ENCODE measurements at regions not wholly inside any gene's neighbourhood (a gene's known extent, or its start where the extent isn't known, plus 50 kb on each side); places are given as distances from the start of the nearest gene placed in this dataset.

DNA sequence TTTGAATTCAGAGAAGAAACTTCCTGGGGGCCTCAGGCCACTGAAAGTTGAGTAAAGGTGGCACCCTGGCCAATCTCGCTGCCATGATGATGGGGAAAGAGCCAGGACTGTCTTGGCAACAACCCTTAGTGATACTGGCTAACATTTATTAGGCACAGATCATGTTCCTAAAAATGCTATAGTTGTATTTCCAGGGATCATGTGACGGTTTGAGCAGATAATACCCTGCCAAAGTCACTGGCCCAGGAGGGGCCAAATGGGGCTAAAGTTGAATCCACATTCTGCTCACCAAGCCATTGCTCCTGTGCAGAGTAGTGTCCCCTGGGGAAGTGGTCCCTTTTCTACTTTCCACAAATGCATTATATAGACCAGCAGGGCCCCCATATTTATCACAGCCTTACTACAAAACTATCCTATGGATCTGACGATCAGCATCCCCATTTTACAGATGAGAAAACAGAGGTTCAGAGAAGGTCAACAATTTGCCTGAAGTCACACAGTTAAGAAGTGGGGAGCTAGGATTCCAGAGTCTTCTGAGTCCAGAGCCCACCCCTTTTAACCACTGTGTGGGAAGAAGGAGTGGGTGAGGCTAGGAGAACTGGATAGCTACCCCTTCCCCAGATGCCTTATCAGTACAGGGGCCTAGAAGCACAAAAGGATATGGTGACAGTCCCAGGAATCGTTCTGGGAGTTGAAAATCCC lies 300.0 kb upstream of the IRX3 start:
- TF ChIP-seq, protein P1, sequence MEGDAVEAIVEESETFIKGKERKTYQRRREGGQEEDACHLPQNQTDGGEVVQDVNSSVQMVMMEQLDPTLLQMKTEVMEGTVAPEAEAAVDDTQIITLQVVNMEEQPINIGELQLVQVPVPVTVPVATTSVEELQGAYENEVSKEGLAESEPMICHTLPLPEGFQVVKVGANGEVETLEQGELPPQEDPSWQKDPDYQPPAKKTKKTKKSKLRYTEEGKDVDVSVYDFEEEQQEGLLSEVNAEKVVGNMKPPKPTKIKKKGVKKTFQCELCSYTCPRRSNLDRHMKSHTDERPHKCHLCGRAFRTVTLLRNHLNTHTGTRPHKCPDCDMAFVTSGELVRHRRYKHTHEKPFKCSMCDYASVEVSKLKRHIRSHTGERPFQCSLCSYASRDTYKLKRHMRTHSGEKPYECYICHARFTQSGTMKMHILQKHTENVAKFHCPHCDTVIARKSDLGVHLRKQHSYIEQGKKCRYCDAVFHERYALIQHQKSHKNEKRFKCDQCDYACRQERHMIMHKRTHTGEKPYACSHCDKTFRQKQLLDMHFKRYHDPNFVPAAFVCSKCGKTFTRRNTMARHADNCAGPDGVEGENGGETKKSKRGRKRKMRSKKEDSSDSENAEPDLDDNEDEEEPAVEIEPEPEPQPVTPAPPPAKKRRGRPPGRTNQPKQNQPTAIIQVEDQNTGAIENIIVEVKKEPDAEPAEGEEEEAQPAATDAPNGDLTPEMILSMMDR (conservative IDR thresholded peaks at IDR 0.05; ENCODE audit: control insufficient read depth, insufficient read depth, low read depth, low read length), result no peak
- DNase-seq (ENCODE audit: low read depth), result no peak

DNA sequence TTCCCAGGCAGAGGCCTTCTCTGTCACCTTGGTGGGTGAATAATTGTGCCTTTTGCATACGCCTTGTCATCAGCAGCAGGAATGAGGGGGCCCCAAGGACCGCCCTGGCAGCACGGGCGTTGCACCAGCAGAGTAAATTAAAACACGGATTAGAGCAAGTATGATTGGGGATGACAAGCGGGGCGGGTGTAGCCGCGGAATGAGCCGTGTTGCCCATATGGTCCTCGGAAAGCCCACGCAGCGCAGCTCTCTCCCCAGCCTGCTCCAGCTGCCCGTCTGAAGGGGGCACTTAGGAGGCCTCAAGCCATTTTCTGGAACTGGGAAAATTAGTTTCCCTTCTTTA lies 299.4 kb upstream of the IRX3 start:
- DNase-seq (ENCODE audit: low read depth), result no peak
- TF ChIP-seq, protein P1 (conservative IDR thresholded peaks at IDR 0.05; ENCODE audit: control insufficient read depth, insufficient read depth, low read depth, low read length), result no peak
- no peak overlapping the region for H3K4me3 ChIP-seq (ENCODE audit: control insufficient read depth, low read depth, low read length)

More for the DNA sequence above, 300.0 kb upstream of the IRX3 start:
- H3K4me3 ChIP-seq (ENCODE audit: control insufficient read depth, low read depth, low read length), result no peak overlapping the region

DNA sequence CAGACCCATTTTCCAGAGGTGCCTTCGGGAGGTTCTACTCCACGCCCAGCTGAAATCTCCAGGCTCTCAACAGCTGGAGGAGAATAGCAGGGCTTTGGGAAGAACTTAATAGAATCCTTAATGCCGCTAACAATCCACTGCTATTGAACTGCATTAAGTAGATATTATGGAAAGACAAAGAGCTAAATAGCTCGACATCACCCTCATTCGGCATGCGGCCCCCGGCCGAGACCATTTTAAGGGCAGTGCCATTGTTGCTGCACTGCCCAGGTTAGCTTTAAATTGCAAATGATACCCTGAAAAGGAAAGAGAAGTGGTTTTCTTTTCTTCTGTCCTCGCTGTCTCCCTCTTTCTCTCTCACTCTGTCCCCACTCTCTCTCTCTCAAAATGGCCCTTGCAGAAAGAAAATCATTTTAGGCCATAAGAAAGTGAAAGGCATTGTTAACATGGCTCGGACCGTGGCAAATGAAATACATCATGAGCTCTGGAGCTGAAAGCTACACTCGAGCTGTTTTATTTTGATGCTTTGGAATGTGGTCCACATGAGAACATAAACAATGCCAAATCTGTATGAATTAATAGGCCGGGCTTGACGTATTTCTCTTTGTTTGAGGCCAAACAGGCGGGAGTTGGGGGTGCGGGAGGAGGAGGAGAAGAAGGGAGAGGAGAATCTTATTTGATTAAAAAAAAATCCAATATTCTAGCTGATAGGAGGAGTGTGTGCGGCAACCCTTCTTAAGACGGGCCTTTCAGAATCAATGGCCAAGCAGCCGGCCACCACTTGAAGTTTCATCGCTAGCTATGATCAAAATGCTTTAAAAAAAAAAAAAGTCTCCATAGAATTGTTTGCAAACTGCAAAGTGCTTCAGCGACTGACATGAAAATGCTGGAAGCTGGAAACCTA lies 298.8 kb upstream of the IRX3 start:
- no peak overlapping the region for H3K4me3 ChIP-seq (ENCODE audit: control insufficient read depth, low read depth, low read length)
- TF ChIP-seq, protein P1 (conservative IDR thresholded peaks at IDR 0.05; ENCODE audit: control insufficient read depth, insufficient read depth, low read depth, low read length), result no peak
- DNase-seq (ENCODE audit: low read depth), result no peak

GRCh38 chr16:54584121-54584520 lies 297.5 kb upstream of the IRX3 start:
- TF ChIP-seq, protein P1 (conservative IDR thresholded peaks at IDR 0.05; ENCODE audit: control insufficient read depth, insufficient read depth, low read depth, low read length), result no peak
- DNase-seq (ENCODE audit: low read depth), result no peak
- no peak overlapping the region for H3K4me3 ChIP-seq (ENCODE audit: control insufficient read depth, low read depth, low read length)

DNA sequence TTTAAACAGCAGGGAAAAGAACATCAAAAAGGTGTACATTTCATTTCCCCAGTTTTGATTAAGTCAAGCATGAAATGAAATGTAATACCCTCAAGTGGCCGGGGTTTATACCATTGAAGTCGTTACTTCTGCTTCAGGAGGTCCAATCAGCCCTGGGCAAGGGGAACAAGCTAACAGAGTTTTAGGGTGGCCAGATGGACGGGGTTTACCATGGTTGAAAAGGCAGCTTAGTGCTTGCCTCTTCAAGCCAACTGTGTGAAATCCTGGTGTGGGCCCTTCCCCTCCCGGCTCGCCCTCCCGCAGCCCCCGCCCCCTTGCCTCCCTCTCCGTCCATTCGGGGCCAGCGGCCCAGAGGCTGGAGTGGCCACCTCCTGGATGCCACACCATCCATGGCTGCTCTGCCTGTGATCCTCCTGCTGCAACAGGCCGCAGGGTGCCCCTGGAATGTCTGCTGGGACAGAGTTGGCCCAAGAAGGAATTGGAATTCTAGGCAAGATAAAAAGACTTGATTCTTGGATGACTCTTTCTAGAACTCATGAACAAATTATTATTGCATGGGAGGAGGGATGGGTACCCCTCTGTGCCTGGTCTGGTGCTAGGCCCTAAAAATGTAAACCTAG lies 296.2 kb upstream of the IRX3 start:
- TF ChIP-seq, protein P1 (conservative IDR thresholded peaks at IDR 0.05; ENCODE audit: control insufficient read depth, insufficient read depth, low read depth, low read length), result no peak
- H3K4me3 ChIP-seq (ENCODE audit: control insufficient read depth, low read depth, low read length), result no peak overlapping the region
- DNase-seq (ENCODE audit: low read depth), result no peak

- TF ChIP-seq, protein P1 (conservative IDR thresholded peaks at IDR 0.05; ENCODE audit: control insufficient read depth, insufficient read depth, low read depth, low read length), result no peak
- DNase-seq (ENCODE audit: low read depth), result no peak
- no peak overlapping the region for H3K4me3 ChIP-seq (ENCODE audit: control insufficient read depth, low read depth, low read length)
Measured at GRCh38 chr16:54579106-54579728, 292.6 kb upstream of the IRX3 start.
